ENCODE measurements at regions not wholly inside any gene's neighbourhood (a gene's known extent, or its start where the extent isn't known, plus 50 kb on each side); places are given as distances from the start of the nearest gene placed in this dataset.
A peak's percentile ranks its signal among the peaks of the same experiment; 100 is the strongest.

DNA sequence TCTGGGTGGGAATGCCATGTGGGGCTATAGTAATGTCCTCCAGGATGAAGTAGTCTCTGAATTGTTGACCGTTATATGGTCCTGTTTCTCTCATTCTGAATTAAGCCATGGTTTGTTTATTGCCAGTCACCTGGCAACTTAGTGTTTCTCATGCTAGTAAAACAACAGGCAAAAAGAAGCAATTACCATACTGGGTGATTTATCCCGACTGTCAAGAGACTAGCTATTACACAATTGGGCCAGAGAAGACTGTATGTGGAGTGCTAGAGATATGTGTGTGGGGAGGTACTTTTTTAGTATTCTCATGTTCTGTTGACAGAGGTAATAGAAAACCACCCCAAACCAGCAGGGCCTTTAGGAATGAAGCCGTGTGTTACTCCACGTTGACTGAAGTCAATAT is 258.2 kb downstream of the TDRD3 start:
- no peak overlapping the region for H2AFZ ChIP-seq
- no peaks in the 10 kb centered on the region for H3K79me2 ChIP-seq
- no peaks in the 10 kb centered on the region for H3K9me3 ChIP-seq (ENCODE audit: low read depth)
- no peaks in the 10 kb centered on the region for H4K20me1 ChIP-seq (ENCODE audit: insufficient read depth, poor library complexity, severe bottlenecking)
- WGBS (ENCODE audit: low lambda C conversion rate, missing lambda C conversion rate) = 73% methylated on average over 4 of the region's 4 CpGs
- H3K4me1 ChIP-seq (ENCODE audit: insufficient read depth) = no peaks in the 10 kb centered on the region
- no peak overlapping the region for H3K4me3 ChIP-seq
- no peak for DNase-seq (ENCODE audit: low spot score)
- no peak for TF ChIP-seq EZH2phosphoT487 (IDR thresholded peaks at IDR 0.05; ENCODE audit: low read depth, severe bottlenecking, unreplicated experiment)
- H3K27me3 ChIP-seq = no peaks in the 10 kb centered on the region
- no peaks in the 10 kb centered on the region for H3K9me2 ChIP-seq (replicated peaks; ENCODE audit: insufficient read depth)
- H3K27ac ChIP-seq = no peak overlapping the region
- no peak overlapping the region for H3K4me2 ChIP-seq
- no peaks in the 10 kb centered on the region for H3K36me3 ChIP-seq (replicated peaks; ENCODE audit: insufficient read depth, low read depth)

DNA sequence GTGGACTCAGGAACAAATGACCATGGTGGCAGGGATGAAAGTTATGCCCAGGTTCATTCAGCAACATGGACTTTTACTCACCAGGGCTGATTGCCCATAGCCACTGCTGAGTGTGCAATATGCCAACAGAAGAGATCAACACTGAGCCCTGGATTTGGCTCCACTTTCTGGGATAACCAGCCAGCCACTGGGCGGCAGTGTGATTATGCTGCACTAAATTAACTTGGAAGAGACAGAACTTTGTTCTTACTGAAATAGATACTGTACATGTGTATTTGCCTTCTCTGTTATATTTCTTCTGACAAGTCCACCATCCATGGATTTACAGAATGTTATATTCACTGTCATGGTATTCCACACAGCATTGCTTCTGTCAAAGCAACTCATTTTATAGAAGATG is 257.4 kb downstream of the TDRD3 start:
- H4K20me1 ChIP-seq (ENCODE audit: insufficient read depth, poor library complexity, severe bottlenecking) = no peaks in the 10 kb centered on the region
- no peaks in the 10 kb centered on the region for H3K4me1 ChIP-seq (ENCODE audit: insufficient read depth)
- H3K27ac ChIP-seq = no peak overlapping the region
- TF ChIP-seq, protein P1, sequence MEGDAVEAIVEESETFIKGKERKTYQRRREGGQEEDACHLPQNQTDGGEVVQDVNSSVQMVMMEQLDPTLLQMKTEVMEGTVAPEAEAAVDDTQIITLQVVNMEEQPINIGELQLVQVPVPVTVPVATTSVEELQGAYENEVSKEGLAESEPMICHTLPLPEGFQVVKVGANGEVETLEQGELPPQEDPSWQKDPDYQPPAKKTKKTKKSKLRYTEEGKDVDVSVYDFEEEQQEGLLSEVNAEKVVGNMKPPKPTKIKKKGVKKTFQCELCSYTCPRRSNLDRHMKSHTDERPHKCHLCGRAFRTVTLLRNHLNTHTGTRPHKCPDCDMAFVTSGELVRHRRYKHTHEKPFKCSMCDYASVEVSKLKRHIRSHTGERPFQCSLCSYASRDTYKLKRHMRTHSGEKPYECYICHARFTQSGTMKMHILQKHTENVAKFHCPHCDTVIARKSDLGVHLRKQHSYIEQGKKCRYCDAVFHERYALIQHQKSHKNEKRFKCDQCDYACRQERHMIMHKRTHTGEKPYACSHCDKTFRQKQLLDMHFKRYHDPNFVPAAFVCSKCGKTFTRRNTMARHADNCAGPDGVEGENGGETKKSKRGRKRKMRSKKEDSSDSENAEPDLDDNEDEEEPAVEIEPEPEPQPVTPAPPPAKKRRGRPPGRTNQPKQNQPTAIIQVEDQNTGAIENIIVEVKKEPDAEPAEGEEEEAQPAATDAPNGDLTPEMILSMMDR (IDR thresholded peaks at IDR 0.05; ENCODE audit: poor library complexity) = peak; percentile 77
- TF ChIP-seq EZH2 (IDR thresholded peaks at IDR 0.05; ENCODE audit: borderline replicate concordance) = no peak
- no peak for TF ChIP-seq EZH2phosphoT487 (IDR thresholded peaks at IDR 0.05; ENCODE audit: low read depth, severe bottlenecking, unreplicated experiment)
- WGBS (ENCODE audit: low lambda C conversion rate, missing lambda C conversion rate) = 25% methylated on average over 1 of the region's 1 CpG
- no peak overlapping the region for H3K4me2 ChIP-seq
- H2AFZ ChIP-seq = no peak overlapping the region
- no peaks in the 10 kb centered on the region for H3K79me2 ChIP-seq
- no peaks in the 10 kb centered on the region for H3K9me2 ChIP-seq (replicated peaks; ENCODE audit: insufficient read depth)
- H3K36me3 ChIP-seq (replicated peaks; ENCODE audit: insufficient read depth, low read depth) = no peaks in the 10 kb centered on the region
- no peak overlapping the region for H3K4me3 ChIP-seq
- peak; percentile 62 for DNase-seq (ENCODE audit: low spot score)
- H3K9me3 ChIP-seq (ENCODE audit: low read depth) = no peaks in the 10 kb centered on the region
- no peaks in the 10 kb centered on the region for H3K27me3 ChIP-seq

DNA sequence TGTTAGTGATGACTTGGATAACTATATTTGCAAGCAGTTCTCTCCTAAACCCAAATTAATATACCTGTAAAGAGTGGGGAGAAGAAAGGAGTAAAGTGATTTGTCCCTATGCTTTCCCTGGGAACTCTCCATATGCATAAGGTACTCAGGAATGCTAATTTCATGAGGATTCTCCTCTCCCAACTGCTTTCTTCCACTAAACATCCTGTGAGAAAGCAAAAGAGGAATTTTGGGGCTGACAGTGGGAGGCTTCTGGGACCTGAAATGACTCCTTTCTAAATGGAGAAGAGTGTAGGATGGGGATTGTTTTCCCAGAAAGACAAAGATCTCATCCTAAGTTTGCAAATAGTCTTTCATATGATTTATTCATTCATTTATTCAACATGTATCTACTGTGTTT is 250.5 kb downstream of the TDRD3 start:
- Histone ChIP-seq H3K79me2 (no peaks in the 10 kb centered on the region), H4K20me1 (ENCODE audit: insufficient read depth, poor library complexity, severe bottlenecking) (no peaks in the 10 kb centered on the region), H3K4me2 (no peak overlapping the region), H3K9me3 (ENCODE audit: low read depth) (no peaks in the 10 kb centered on the region), H3K9me2 (replicated peaks; ENCODE audit: insufficient read depth) (no peaks in the 10 kb centered on the region), H3K4me1 (ENCODE audit: insufficient read depth) (no peaks in the 10 kb centered on the region), H2AFZ (no peak overlapping the region), H3K36me3 (replicated peaks; ENCODE audit: insufficient read depth, low read depth) (no peaks in the 10 kb centered on the region), H3K27ac (no peak overlapping the region), H3K4me3 (no peak overlapping the region), H3K27me3 (no peaks in the 10 kb centered on the region)
- TF ChIP-seq, protein P1 (IDR thresholded peaks at IDR 0.05; ENCODE audit: poor library complexity) = no peak
- no peak for TF ChIP-seq EZH2phosphoT487 (IDR thresholded peaks at IDR 0.05; ENCODE audit: low read depth, severe bottlenecking, unreplicated experiment)
- TF ChIP-seq EZH2 (IDR thresholded peaks at IDR 0.05; ENCODE audit: borderline replicate concordance) = no peak
- no peak for DNase-seq (ENCODE audit: low spot score)

DNA sequence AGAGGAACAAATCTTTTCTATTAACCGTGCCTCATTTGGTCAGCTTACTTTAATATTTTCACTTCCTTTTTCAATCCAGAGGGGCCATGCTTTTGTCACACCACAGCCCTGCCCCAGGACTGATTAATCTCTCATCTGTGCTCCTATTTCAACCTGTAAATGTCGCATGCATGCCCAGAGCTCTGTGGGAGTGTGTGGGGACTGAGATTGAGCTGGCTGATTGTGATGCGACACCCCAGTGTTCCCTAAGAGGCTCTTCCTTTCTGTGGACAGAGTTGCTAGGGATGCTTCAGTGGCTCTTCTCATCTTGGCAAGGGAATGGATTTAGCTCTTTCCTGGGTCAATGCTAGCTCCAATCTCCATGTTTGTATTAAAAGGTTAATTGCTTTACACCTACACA is 249.6 kb downstream of the TDRD3 start:
- H3K4me2 ChIP-seq = no peak overlapping the region
- no peaks in the 10 kb centered on the region for H3K27me3 ChIP-seq
- H3K36me3 ChIP-seq (replicated peaks; ENCODE audit: insufficient read depth, low read depth) = no peaks in the 10 kb centered on the region
- no peak overlapping the region for H2AFZ ChIP-seq
- WGBS (ENCODE audit: low lambda C conversion rate, missing lambda C conversion rate) = 78% methylated on average over 3 of the region's 3 CpGs
- no peaks in the 10 kb centered on the region for H3K9me3 ChIP-seq (ENCODE audit: low read depth)
- DNase-seq (ENCODE audit: low spot score) = no peak
- no peaks in the 10 kb centered on the region for H3K79me2 ChIP-seq
- no peaks in the 10 kb centered on the region for H4K20me1 ChIP-seq (ENCODE audit: insufficient read depth, poor library complexity, severe bottlenecking)
- no peak overlapping the region for H3K27ac ChIP-seq
- TF ChIP-seq EZH2phosphoT487 (IDR thresholded peaks at IDR 0.05; ENCODE audit: low read depth, severe bottlenecking, unreplicated experiment) (no peak), EZH2 (IDR thresholded peaks at IDR 0.05; ENCODE audit: borderline replicate concordance) (no peak)
- TF ChIP-seq, protein P1 (IDR thresholded peaks at IDR 0.05; ENCODE audit: poor library complexity) = no peak
- H3K9me2 ChIP-seq (replicated peaks; ENCODE audit: insufficient read depth) = no peaks in the 10 kb centered on the region
- no peaks in the 10 kb centered on the region for H3K4me1 ChIP-seq (ENCODE audit: insufficient read depth)
- no peak overlapping the region for H3K4me3 ChIP-seq

Data from hepatocyte (in vitro differentiated cells).